Fibroblast of skin of right quadriceps (primary cell): ENCODE measurements at regions not wholly inside any gene's neighbourhood (a gene's known extent, or its start where the extent isn't known, plus 50 kb on each side); places are given as distances from the start of the nearest gene placed in this dataset.
"Not testable (repeated sequence)": the region's sequence is repeated elsewhere in the genome, so short reads cannot be mapped to it uniquely, and the experiment has no call there.

Experiments used
- DNase-seq: peaks from one replicate; pipeline ENCODE4 v3.0.0-alpha.2; 2013

- DNase-seq: no peak
Measured at GRCh38 chr21:17114045-17114444, 398.8 kb upstream of the CXADR start.

DNA sequence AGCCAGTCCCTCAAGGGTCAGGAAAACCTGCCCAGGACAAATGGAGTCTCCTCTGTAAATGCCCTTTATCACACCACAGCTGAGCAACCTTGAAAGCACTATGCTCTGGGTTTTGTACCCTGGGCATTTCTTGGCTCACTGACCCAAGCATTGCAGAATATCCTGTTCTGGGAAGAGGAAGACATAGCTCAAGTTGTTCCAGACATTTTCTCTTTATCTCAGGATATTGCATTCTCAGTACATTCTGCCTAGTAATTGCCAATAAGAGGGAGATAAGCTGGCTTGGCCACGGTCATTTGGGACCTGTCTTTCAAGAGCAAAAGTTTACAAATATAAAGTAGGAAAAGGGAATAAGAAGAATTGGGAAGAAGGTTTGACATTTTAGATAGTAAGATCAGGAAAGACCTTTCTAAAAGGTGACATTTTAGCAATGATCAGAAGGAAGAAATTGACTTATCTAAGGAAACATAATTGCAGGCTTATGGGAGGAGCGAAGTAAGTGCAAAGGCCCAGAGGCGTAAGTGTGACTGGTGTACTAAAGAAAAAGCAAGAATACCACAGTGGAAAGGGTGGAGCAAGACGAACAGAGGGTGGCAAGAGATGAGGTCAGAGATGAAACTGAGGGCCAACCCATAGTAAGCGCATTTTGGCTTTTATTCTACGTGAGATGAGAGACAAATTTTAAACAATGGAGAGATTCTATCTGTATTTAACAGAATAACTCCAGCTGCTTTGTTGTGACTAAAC is 394.0 kb upstream of the CXADR start:
- DNase-seq: no peak

- DNase-seq: no peak
Measured at GRCh38 chr21:17119466-17120297, 393.2 kb upstream of the CXADR start.

DNA sequence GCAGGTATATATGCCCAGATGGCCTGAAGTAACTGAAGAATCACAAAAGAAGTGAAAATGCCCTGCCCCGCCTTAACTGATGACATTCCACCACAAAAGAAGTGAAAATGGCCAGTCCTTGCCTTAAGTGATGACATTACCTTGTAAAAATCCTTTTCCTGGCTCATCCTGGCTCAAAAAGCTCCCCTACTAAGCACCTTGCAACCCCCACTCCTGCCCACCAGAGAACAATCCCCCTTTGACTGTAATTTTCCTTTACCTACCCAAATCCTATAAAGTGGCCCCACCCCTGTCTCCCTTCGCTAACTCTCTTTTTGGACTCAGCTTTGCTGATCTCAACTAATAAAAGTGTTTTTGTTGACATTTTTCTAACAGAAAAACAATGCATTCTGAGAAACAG is 385.4 kb upstream of the CXADR start:
- not testable (repeated sequence) for DNase-seq

DNA sequence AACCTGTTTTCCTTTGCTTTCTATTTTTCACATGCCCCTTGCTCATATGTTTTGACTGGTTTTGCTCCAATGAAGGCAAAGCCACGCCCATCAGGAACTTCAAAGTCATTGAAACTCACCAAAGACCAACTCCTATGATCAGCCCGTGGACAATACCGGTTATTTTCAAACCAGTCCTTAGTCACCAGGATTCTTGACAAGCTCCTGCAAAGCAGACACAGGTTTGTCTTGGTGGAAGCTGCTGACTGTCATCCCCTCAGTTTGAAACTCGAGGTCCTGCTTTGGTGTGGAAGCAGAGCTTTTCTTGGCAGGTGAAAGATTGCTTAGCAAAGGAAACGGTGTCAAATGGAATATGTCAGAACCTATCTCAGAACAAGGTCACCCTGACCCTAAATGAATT is 384.7 kb upstream of the CXADR start:
- no peak for DNase-seq

DNA sequence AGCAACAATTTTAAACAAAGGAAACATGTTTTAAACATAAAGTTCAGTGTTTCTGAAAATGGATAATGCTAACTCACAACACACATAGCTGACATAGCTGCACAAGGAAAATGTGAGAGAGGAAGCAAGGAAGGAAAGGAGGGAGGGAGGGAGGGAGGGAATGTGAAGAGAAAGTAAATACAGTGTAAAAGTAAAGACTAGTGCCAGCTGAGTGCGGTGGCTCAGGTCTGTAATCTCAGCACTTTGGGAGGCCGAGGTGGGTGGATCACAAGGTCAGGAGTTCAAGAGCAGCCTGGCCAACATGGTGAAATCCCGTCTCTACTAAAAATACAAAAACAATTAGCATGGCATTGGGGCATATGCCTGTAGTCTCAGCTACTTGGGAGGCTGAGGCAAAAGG is 373.7 kb upstream of the CXADR start:
- not testable (repeated sequence) for DNase-seq

- no peak for DNase-seq
Measured at GRCh38 chr21:17139696-17140095, 373.1 kb upstream of the CXADR start.

DNA sequence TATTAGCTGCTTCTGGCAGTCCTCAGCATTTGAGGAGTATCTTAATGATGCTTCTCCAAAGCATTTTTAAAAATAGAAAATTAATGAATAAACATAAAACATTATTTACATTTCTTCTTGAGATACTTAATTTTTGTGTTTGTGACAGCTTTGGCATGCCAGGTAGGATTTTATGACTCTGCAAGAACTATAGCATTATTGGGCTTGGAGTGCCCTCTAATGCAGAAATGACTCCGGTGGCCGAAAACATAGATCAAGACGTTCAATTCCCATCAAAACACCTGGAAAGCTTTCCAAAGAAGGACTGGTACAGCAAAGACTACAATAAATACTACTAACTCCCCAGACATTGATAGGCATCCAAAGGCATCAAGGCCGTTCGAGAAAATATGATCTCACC is 366.4 kb upstream of the CXADR start:
- no peak for DNase-seq

DNA sequence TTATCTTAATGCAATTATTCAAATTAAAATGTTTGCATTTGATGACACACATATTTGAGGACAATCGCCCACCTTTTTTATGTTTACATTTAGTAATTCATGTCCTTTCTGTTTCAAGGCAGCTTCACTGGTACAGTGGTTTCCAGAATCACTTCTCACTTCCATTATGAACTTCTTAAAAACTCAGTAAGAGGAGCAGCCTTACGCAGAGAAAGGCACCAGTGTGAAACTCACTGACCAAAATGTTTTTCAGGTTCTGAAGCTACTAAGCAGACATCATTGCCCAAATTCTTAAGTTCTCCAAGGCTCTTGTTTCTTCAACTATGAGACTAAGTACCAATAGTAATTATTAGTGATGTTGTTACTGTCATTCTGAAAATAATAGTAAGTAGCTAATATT is 353.1 kb upstream of the CXADR start:
- DNase-seq: no peak

DNA sequence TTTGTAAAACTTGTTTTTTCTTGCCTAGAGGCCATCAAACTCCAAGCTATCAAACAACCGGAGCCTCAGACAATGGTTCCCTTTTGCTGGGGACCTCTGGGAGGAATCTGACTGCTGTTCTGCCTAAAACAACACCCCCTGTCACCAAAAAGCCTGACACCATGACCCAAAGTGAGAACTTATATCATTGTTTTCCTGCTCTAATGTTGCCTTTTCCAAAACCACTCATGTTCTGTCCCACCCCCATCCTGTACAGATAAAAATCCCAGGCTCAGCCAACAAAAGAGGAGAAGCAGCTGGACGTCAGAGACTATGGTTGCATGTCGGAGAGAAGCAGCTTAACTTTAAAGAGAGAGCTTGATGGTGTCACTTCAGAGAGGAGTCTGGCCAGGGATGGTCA is 327.2 kb upstream of the CXADR start:
- DNase-seq: no peak

DNA sequence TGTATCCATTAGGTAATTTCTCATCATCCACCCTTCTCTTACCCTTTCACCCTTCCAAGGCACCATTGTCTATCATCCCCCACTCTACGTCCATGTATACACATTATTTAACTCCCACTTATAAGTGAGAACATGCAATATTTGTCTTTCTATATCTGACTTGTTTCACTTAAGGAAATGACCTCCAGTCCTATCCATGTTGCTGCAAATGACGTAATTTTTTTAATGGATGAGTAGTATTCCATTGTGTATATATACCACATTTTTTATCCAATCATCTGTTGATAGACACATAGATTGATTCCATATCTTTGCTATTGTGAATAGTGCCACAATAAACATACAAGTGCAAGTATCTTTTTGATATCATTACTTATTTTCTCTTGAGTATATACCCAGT is 322.9 kb upstream of the CXADR start:
- no peak for DNase-seq

DNA sequence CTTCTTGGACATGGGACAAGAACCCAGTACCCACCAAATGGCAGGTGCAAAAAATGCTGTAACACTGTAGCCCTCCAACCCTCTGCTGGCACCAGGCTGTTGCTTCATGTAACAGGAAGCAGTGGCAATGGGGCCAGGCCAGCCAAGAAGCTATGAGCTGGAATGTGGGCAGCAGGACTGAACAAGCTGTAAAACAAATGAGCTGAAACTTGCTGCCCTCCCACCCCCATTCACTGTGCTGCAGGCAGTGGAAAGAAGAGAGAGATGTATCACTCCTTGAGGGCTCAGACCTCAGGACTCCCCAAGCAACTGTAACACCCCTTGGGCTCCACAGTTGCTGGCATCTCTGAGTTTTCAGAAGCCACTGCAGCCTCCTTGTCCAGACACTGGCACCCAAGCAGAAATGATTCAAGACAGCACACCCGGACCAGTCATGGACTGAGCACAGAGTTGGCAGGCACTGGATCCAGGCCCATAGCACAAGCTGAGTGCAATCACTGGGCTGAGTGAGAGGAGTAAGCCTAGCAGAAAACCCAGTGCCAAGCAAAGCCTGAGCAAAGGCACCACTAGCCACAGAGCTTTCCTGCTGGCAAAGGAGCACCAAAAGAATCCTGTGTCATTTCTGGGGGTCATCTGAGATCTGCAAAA is 321.4 kb upstream of the CXADR start:
- no peak for DNase-seq

DNA sequence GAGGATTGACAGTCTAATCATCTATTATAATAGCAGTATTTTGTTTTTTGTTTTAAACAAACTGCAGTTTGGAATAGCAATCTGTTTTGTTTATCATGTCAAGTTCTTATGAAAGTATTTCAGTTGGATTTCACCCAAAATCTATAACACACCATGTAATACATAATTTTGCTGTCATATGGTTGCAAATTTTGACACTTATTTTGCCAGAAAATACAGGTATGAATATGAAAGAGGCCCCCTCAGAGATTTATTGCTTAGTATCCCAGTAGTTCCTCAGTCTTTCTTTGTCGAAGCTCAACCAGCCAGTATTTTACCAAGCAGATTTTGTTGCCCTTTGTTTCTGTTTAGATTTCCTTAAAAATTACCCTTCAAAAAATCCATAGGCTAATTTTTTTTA is 317.5 kb upstream of the CXADR start:
- no peak for DNase-seq

- DNase-seq: no peak
Measured at GRCh38 chr21:17195976-17196375, 316.9 kb upstream of the CXADR start.

GRCh38 chr21:17196623-17197022 is 316.2 kb upstream of the CXADR start:
- DNase-seq: no peak

DNA sequence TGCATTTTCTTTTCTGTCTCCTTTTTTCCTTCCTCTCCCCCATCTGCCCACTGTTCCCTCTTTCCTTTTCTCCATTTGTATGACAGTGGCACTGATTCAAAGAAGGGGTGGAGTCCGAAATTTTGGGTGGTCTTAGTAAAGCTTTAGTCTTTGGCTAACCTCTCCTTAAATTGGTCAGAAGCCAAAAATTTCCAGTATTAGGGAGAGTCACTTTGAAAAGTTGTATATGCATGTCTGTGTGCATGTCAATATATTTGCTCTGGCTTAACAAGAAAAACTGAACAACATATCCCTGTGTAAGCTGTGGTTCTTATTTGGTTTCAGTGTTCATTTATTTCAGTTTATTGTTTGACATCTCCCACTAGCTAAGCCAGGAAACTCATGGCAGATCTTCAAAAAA is 314.8 kb upstream of the CXADR start:
- DNase-seq: no peak

DNA sequence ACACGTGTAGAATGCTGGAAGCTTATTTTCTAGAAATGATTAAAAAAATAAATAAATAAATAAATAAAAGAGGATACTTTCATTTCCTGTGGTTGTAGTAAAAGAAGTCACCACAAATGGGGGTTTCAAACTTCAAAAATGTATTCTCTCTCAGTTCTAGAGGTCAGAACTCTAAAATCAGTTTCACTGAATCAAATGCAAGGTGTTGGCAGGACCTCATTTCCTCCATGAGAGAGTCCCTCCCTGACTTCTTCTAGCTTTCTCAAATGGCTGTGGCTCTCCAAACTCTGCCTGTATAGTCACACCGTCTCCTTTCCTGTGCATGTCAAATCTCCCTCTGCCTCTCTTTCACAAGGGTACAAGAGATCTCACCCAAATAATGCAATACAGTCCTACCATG is 312.6 kb upstream of the CXADR start:
- no peak for DNase-seq

- DNase-seq: no peak
Measured at GRCh38 chr21:17201741-17202260, 311.0 kb upstream of the CXADR start.

DNA sequence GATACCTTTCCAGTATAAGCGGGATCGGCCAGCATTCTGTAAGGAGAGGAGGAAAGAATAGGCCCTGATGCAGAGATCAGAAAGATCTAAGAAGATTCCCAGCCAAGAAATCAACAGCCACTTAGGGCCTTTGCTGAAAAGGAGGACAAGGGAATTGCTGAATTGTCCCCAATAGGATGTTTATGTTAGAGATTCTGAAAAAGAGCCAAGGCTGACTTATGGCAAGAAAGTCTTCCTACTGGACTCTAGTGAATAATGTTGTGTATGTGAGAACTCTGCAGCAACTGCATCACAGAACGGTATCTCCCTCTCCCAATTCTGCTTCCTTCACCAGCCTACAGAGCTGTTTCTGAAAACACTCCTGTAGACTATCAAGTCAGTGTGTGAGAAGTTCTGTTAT is 298.0 kb upstream of the CXADR start:
- no peak for DNase-seq

DNA sequence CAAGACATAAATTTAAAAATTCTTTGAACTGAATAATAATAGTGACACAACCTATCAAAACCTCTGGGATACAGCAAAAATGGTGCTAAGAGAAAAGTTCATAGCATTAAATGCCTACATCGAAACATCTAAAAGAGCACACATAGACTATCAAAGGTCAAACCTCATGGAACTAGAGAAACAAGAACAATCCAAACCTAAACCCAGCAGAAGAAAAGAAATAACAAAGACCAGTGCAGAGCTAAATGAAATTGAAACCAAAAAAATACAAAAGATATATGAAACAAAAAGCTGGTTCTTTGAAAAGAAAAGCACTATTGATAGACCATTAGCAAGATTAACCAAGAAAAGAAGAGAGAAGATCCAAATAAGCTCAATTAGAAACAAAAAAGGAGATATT is 293.8 kb upstream of the CXADR start:
- DNase-seq: not testable (repeated sequence)

GRCh38 chr21:17231124-17231523 is 281.7 kb upstream of the CXADR start:
- DNase-seq: no peak

- no peak for DNase-seq
Measured at GRCh38 chr21:17231771-17232170, 281.1 kb upstream of the CXADR start.

DNA sequence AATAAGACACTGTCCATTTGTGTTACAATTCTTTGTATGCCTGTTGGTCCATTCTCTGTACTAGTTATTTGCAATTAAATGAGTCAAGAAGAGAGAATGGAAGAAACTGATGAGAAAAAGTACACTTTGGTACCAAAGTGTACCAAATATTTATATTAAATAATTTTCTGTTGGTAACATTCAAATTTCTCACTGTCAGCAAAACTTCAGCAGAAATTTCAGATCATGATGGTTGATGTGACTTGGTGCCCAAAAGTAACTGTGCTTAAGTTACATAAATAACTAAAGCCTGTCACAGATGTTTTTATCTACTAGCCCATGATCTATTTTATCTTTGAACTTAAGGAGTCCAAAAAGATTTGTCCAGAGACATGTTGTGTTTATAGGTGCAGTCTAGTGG is 274.4 kb upstream of the CXADR start:
- no peak for DNase-seq

DNA sequence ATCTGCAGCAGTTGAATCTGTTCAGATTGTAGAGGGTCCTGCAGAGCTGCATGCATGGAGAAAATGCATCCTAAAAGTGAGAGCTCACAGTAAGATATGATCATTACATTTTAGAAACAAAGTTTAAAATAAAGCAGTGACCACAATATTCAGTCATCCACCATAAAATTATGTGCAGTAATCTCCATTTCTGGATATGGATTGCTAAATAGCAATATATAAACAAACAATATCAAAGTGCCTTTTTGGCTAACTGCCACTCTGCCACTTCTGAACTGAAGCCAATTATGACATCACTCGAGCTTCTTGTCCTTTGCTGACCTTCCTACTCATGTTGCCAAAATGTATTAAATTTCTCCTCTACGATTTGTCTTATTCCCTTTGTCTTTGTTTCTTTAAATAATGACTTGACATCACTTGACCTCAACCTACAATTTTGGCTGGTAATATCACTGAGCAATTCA is 262.0 kb upstream of the CXADR start:
- no peak for DNase-seq
